HG03025 (cell line): ENCODE measurements at regions not wholly inside any gene's neighbourhood (a gene's known extent, or its start where the extent isn't known, plus 50 kb on each side); places are given as distances from the start of the nearest gene placed in this dataset.
"Not testable (repeated sequence)": the region's sequence is repeated elsewhere in the genome, so short reads cannot be mapped to it uniquely, and the experiment has no call there.

ENCODE experiments used
- ATAC-seq: cut with Tn5 transposase; IDR thresholded peaks from one replicate; pipeline ENCODE4 v1.9.1; 2021; ENCODE audit warnings: mild to moderate bottlenecking, moderate library complexity; ENCODE audit not compliant: unreplicated experiment, low FRiP score

GRCh38 chr3:177379045-177379444, 181.8 kb upstream of the TBL1XR1 start:
- ATAC-seq, result no peak

GRCh38 chr3:177381070-177381469, 183.8 kb upstream of the TBL1XR1 start:
- no peak for ATAC-seq

GRCh38 chr3:177382944-177383343, 185.7 kb upstream of the TBL1XR1 start:
- ATAC-seq, result no peak

- ATAC-seq, result no peak
Observed at GRCh38 chr3:177385186-177385585, 187.9 kb upstream of the TBL1XR1 start.

- no peak for ATAC-seq
Observed at GRCh38 chr3:177385831-177386301, 188.6 kb upstream of the TBL1XR1 start.

- no peak for ATAC-seq
Observed at GRCh38 chr3:177388209-177388608, 190.9 kb upstream of the TBL1XR1 start.

- ATAC-seq, result not testable (repeated sequence)
Observed at GRCh38 chr3:177394231-177395024, 197.1 kb upstream of the TBL1XR1 start.

GRCh38 chr3:177396733-177397132, 199.5 kb upstream of the TBL1XR1 start:
- no peak for ATAC-seq

GRCh38 chr3:177401375-177401774, 204.1 kb upstream of the TBL1XR1 start:
- ATAC-seq, result no peak

GRCh38 chr3:177402533-177402932, 205.3 kb upstream of the TBL1XR1 start:
- no peak for ATAC-seq

- ATAC-seq, result no peak
Observed at GRCh38 chr3:177405191-177405672, 207.9 kb upstream of the TBL1XR1 start.

- no peak for ATAC-seq
Observed at GRCh38 chr3:177410730-177411129, 213.4 kb upstream of the TBL1XR1 start.

- ATAC-seq, result no peak
Observed at GRCh38 chr3:177411201-177411600, 213.9 kb upstream of the TBL1XR1 start.

GRCh38 chr3:177412677-177413170, 215.4 kb upstream of the TBL1XR1 start:
- not testable (repeated sequence) for ATAC-seq

GRCh38 chr3:177414093-177414492, 216.8 kb upstream of the TBL1XR1 start:
- no peak for ATAC-seq

GRCh38 chr3:177418787-177419186, 221.5 kb upstream of the TBL1XR1 start:
- ATAC-seq, result no peak

- ATAC-seq, result no peak
Observed at GRCh38 chr3:177419904-177420601, 222.8 kb upstream of the TBL1XR1 start.

GRCh38 chr3:177420651-177421480, 223.6 kb upstream of the TBL1XR1 start:
- no peak for ATAC-seq

GRCh38 chr3:177421481-177421785, 224.2 kb upstream of the TBL1XR1 start:
- no peak for ATAC-seq

GRCh38 chr3:177424521-177424920, 227.2 kb upstream of the TBL1XR1 start:
- no peak for ATAC-seq

GRCh38 chr3:177425042-177425441, 227.8 kb upstream of the TBL1XR1 start:
- no peak for ATAC-seq
